Liver (tissue), 3 donors: ENCODE measurements at regions not wholly inside any gene's neighbourhood (a gene's known extent, or its start where the extent isn't known, plus 50 kb on each side); places are given as distances from the start of the nearest gene placed in this dataset.

ENCODE experiments used
- CTCF ChIP-seq: fragments of 150-350 bp; IDR thresholded peaks from 2 replicates; pipeline ENCODE4 v1.5.1; 2017; ENCODE audit warnings: improper control_type of control experiment, low read depth, low read length; ENCODE audit not compliant: missing input control
- EGR1 ChIP-seq, 2 donors: IDR thresholded peaks; 2 replicates each; pipeline ENCODE4 v1.6.1; 2016 to 2018; ENCODE audit warnings: antibody characterized with exemption in 2 of 2, low read depth in 2 of 2
- GABPA ChIP-seq, 2 donors: IDR thresholded peaks in 1 of 2; conservative IDR thresholded peaks in 1 of 2; 2 replicates each; pipeline ENCODE4 v1.6.1; 2016; ENCODE audit warnings: antibody characterized with exemption in 2 of 2, mild to moderate bottlenecking in 1 of 2, moderate library complexity in 1 of 2
- RAD21 ChIP-seq, 2 donors: IDR thresholded peaks; 2 replicates each; pipeline ENCODE4 v1.6.1; 2016; ENCODE audit warnings: antibody characterized with exemption in 2 of 2, mild to moderate bottlenecking in 2 of 2
- SP1 ChIP-seq: IDR thresholded peaks from 2 replicates; pipeline ENCODE4 v1.6.1; 2018; ENCODE audit warnings: antibody characterized with exemption, mild to moderate bottlenecking
- TAF1 ChIP-seq: conservative IDR thresholded peaks from 2 replicates; pipeline ENCODE4 v1.6.1; 2016; ENCODE audit warnings: antibody characterized with exemption, mild to moderate bottlenecking
- YY1 ChIP-seq: IDR thresholded peaks from 2 replicates; pipeline ENCODE4 v1.6.1; 2016; ENCODE audit warnings: antibody characterized with exemption, mild to moderate bottlenecking
- TF ChIP-seq, protein P1 (sequence below): IDR thresholded peaks from 2 replicates; pipeline ENCODE4 v1.6.1; 2016; ENCODE audit warnings: antibody characterized with exemption
- TF ChIP-seq, protein P2 (sequence below): IDR thresholded peaks from 2 replicates; pipeline ENCODE4 v1.6.1; 2016; ENCODE audit warnings: antibody characterized with exemption, mild to moderate bottlenecking
- TF ChIP-seq, protein P3 (sequence below): IDR thresholded peaks from 2 replicates; pipeline ENCODE4 v1.6.1; 2016; ENCODE audit warnings: antibody characterized with exemption
- TF ChIP-seq, protein P4 (sequence below): IDR thresholded peaks from 2 replicates; pipeline ENCODE4 v1.6.1; 2016; ENCODE audit warnings: antibody characterized with exemption
- donor health status: healthy.
- donor health status: healthy.

- no peak for TF ChIP-seq CTCF
- TF ChIP-seq, protein P1, sequence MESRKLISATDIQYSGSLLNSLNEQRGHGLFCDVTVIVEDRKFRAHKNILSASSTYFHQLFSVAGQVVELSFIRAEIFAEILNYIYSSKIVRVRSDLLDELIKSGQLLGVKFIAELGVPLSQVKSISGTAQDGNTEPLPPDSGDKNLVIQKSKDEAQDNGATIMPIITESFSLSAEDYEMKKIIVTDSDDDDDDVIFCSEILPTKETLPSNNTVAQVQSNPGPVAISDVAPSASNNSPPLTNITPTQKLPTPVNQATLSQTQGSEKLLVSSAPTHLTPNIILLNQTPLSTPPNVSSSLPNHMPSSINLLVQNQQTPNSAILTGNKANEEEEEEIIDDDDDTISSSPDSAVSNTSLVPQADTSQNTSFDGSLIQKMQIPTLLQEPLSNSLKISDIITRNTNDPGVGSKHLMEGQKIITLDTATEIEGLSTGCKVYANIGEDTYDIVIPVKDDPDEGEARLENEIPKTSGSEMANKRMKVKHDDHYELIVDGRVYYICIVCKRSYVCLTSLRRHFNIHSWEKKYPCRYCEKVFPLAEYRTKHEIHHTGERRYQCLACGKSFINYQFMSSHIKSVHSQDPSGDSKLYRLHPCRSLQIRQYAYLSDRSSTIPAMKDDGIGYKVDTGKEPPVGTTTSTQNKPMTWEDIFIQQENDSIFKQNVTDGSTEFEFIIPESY, result no peak
- TF ChIP-seq GABPA (IDR thresholded peaks at IDR 0.05 in 1 of 2, conservative IDR thresholded peaks at IDR 0.05 in 1 of 2), result no peak
- TF ChIP-seq EGR1 (IDR thresholded peaks at IDR 0.05; ENCODE audit: low read depth in 2 of 2), result no peak
- no peak for TF ChIP-seq SP1
- no peak for TF ChIP-seq TAF1
- TF ChIP-seq, protein P2, sequence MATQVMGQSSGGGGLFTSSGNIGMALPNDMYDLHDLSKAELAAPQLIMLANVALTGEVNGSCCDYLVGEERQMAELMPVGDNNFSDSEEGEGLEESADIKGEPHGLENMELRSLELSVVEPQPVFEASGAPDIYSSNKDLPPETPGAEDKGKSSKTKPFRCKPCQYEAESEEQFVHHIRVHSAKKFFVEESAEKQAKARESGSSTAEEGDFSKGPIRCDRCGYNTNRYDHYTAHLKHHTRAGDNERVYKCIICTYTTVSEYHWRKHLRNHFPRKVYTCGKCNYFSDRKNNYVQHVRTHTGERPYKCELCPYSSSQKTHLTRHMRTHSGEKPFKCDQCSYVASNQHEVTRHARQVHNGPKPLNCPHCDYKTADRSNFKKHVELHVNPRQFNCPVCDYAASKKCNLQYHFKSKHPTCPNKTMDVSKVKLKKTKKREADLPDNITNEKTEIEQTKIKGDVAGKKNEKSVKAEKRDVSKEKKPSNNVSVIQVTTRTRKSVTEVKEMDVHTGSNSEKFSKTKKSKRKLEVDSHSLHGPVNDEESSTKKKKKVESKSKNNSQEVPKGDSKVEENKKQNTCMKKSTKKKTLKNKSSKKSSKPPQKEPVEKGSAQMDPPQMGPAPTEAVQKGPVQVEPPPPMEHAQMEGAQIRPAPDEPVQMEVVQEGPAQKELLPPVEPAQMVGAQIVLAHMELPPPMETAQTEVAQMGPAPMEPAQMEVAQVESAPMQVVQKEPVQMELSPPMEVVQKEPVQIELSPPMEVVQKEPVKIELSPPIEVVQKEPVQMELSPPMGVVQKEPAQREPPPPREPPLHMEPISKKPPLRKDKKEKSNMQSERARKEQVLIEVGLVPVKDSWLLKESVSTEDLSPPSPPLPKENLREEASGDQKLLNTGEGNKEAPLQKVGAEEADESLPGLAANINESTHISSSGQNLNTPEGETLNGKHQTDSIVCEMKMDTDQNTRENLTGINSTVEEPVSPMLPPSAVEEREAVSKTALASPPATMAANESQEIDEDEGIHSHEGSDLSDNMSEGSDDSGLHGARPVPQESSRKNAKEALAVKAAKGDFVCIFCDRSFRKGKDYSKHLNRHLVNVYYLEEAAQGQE, result no peak
- TF ChIP-seq RAD21 (IDR thresholded peaks at IDR 0.05), result no peak
- TF ChIP-seq, protein P3, sequence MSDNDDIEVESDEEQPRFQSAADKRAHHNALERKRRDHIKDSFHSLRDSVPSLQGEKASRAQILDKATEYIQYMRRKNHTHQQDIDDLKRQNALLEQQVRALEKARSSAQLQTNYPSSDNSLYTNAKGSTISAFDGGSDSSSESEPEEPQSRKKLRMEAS, result no peak
- no peak for TF ChIP-seq YY1
- TF ChIP-seq, protein P4, sequence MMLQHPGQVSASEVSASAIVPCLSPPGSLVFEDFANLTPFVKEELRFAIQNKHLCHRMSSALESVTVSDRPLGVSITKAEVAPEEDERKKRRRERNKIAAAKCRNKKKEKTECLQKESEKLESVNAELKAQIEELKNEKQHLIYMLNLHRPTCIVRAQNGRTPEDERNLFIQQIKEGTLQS, result no peak
Observed at GRCh38 chr18:78666666-78667335, 312.8 kb upstream of the SALL3 start.
